Non-pigmented ciliary epithelial cell (primary cell): ENCODE measurements at regions not wholly inside any gene's neighbourhood (a gene's known extent, or its start where the extent isn't known, plus 50 kb on each side); places are given as distances from the start of the nearest gene placed in this dataset.

Experiments used
- DNase-seq: peaks from one replicate; pipeline ENCODE4 v3.0.0-alpha.2; 2010; ENCODE audit warnings: low read depth

DNA sequence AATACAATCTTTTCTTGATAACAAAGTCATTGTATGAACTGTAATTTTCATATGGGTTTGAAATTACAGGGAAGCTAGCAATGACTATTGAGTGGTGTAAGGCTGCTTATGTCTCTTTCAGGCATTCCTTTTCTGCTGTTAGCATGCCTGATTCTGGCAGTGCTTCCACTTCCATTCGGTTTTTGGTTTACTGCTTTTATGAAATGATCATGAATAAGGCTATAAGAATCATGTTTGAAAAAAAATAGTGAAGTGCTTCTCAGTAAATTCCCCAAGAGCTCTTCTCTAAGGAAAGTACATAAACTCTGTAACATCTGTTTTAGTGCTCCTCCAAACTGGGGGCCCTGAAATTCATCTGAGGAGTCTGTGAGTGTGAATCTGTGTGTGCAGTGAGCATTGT is 434.0 kb upstream of the RGS6 start:
- no peak for DNase-seq

- DNase-seq: no peak
Observed at GRCh38 chr14:71499018-71499417, 433.2 kb upstream of the RGS6 start.

DNA sequence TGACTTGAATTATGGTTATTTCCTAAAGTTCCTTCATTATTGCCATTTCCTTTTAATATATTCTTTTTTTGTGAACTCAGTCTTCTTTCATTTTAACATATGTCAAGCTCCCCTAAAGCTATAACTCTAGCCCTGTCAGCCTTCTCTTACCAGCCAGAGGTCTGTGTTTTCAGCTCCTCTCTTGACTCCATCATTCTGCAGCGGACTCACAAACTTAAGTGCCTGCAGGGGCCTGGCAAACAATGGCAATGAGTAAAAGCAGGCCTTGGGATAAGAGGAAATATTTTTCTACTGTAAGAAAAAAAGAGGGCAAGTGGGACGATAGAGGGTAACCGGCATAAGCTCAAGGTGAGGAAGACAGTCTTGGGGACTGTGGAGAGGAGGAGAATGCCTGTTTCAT is 424.5 kb upstream of the RGS6 start:
- DNase-seq: no peak

GRCh38 chr14:71508901-71509300 is 423.3 kb upstream of the RGS6 start:
- DNase-seq: no peak

- DNase-seq: no peak
Observed at GRCh38 chr14:71511152-71511551, 421.1 kb upstream of the RGS6 start.

GRCh38 chr14:71514941-71515919 is 417.0 kb upstream of the RGS6 start:
- DNase-seq: no peak

- DNase-seq: no peak
Observed at GRCh38 chr14:71521238-71522135, 410.7 kb upstream of the RGS6 start.

GRCh38 chr14:71523630-71524319 is 408.5 kb upstream of the RGS6 start:
- DNase-seq: no peak

DNA sequence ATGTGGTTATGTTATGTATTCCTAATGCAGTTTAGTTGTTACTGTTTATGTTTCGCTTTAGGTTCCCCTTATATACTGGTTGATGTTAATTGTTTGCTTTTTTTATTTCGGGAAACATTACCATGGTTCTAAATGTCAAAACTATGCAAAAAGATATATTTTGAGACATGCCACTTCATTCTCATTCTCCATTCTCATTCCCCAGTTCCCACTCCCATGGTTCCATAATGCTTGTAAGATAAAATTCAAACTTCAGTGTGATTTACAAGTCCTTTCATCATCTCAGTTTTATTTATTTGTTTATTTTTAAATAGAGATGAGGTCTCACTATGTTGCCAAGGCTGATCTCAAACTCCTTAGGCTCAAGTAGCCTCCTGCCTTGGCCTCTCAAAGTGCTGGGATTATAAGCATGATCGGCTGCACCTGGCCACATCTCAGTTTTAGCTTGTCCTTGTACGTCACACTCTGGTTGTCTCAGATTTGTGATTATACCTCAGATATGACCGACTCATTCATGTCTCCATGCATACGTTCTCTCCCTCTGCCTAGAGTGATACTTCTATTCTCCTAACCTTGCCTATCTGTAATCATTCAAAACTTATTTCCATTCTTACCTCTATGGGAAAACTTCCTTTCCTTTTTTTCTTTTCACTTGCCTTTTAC is 407.8 kb upstream of the RGS6 start:
- no peak for DNase-seq

DNA sequence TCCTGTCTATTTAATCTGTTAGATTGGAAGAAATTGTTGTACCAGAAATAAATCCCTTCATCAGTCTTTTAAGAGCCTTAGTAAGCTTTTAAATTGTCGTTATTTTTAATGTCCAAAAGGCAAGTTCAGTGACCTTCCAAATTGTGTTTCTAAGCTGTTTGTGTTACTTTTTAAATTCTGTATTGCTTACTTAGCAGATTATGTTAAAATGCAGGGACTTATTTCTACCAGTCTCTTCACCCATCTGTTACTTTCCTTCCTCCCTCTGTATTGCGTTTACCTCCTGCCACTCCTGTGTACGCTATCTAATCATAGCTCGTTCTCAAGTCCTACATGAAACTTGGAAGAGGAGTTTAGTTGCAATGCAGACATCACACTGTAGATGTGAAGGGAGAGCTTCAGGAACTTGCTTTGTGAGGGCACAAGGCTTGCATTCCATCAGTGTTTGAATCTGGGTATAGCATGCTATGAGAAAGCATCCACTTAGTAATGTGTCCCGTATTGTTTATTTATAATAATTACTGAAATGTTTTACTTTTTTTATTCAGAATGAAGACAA is 406.5 kb upstream of the RGS6 start:
- DNase-seq: no peak

DNA sequence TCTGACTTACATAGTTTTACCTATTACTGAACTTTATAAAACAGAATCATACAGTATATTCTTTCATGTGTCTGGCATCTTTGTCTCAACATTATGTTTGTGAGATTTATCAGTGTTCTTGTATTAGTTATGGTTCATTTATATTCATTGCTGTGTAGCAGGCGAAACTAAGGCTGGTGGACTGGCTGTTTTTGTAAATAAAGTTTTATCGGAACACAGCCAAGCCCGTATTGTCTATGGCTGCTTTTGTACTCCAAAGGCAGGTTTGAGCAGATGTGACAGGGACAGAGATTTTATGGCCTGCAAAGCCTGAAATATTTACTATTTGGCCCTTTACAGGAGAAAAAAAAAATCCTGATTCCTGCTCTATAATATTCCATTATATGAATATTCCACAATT is 405.8 kb upstream of the RGS6 start:
- DNase-seq: no peak

DNA sequence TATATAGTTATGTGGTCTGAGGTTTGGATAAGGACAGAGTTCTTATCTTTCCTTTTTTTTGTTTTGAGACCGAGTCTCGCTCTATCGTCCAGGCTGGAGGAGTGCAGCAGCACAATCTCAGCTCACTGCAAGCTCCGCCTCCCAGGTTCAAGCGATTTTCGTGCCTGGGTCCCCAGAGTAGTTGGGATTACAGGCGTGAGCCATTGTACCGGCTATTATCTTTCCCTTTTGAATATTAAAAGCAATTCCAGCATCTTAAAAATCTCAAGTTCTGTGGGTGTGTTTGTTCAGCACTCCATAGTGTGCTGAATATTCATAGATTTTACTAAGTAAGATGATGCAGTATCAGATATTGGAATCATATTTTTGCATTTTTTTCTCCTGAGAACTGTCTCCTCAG is 404.4 kb upstream of the RGS6 start:
- no peak for DNase-seq

DNA sequence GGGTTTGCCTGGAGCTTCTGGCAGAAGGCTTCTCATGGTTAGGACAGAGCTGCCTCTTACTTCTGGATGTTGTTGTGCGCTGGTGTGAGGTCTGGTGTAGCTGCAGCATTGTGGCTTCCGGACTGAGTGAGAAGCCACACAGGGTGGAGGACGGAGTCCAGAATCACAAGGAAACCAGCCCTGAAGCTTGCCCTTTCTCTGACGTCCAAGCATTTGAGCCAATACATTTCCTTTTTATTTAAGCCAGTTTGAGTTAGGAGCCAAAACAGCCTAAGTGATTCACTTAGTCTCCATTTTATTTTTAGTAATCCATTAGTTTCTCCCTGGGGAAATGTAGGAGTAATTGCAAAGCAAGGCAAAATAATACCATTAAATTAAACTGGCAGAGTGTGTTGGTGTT is 402.4 kb upstream of the RGS6 start:
- no peak for DNase-seq

DNA sequence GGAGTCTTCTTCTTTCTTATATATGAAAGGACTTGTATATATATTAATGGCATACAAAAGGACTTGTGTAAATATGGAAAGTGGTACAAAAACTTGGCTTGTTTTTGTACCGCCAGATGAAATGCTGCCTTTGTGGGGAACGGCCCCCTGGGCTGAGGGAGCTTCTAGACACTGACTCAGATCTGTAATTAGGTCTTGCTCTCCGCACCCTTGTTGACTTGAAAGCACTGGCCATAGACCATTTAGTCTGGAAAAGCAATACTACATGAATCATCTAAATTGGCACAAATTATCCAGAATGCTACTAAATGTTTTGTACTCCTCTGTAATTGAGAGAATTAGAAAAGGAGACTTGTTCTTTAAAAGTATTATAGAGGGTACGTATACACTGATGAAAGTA is 399.9 kb upstream of the RGS6 start:
- DNase-seq: no peak

DNA sequence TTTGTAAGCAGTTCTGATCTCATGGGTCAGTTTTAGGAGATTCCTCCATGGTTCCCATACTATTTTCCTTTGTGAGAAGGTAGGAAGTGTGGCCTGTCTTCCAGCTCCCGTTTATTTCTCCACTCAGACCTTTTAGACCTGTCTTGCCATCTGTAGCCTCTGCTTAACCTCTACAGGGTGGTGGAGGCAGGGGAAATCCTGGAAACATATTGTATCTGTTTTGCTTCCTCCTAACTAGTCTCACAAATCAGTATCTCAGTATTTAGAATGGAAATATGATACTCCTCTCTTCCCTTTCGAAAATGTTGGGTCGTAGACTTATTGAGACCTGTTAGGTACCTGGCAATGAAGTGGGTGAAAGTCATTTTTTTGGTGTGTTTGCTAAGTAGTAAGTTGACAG is 399.4 kb upstream of the RGS6 start:
- DNase-seq: no peak

DNA sequence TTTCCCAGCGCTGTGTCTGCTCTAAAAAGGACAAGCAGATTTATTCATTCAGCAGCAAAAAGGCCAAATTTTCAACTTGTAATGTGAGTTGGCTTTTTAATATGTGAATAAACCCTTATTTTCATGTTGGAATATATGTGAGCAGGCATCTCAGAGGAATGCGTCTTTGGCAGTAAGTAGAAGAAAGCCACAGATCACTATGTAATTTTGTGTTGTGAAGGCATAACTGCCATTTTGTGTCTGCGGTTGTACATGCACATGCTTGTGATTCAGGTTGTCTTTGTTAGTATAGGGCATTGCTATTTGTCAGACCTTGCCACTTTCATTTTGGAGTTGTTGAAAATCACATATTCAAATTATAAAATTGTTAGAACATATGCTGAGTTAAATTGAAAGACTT is 398.8 kb upstream of the RGS6 start:
- DNase-seq: no peak

GRCh38 chr14:71533800-71534199 is 398.4 kb upstream of the RGS6 start:
- DNase-seq: no peak

DNA sequence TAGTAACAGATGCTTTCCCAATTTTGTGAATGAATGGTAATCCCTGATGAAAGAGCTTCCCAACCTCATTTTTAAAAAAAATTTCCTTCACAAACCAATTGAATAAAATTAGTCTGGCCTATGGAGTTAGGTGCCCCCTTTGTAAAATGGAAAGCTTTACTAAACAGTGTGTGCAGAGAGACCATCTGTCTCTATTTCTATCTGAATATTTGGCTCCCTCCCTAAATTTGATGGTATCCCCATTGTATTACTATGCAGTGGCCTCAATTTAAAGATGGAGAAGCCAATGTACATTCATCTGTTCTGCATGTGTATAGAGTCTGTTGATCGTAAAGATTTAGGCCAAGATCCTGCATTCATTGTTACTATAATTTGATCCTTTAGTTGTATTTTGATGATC is 397.7 kb upstream of the RGS6 start:
- DNase-seq: no peak

GRCh38 chr14:71536015-71536740 is 396.1 kb upstream of the RGS6 start:
- DNase-seq: no peak

DNA sequence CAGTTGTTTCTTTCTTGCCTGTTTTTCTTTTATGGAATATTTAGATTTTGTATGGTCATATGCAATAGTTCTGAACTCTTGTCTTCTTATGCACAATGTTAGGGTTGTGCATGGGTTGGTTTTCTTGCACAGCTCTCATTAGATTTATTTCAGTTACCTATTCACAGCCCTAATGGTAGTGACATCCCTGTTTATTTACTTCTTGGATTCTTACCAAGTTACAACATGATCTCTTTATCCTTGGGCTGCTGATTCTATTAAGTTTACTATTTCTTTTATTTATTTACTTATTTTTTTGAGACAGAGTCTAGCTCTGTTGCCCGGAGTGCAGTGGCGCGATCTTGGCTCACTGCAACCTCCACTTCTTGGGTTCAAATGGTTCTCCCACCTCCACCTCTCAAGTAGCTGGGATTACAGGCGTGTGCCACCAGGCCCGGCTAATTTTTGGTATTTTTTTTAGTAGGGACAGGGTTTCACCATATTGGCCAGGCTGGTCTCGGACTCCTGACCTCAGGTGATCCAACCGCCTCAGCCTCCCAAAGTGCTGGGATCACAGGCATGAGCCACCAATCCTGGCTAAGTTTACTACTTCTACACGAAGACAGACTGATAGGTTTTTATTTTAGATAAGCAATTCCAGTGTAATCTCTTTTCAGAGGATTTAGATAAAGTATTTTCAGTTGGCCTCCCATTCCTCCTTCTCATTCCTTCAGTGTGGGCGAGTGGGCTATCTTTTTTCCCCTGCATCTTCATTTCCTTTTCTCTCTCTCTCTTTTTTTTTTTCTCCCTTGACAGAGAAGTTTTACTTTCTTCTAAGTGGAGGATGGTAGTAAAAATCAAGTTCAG is 395.1 kb upstream of the RGS6 start:
- no peak for DNase-seq
